Skin of body (tissue), 1 donor: ENCODE measurements at regions not wholly inside any gene's neighbourhood (a gene's known extent, or its start where the extent isn't known, plus 50 kb on each side); places are given as distances from the start of the nearest gene placed in this dataset.

Source experiments
- DNase-seq: peaks from one replicate; lab custom pipeline; 2025; lab: John Stamatoyannopoulos, UW

- no peak for DNase-seq
These were observed 184.6 kb upstream of the EGLN3 start for GRCh38 chr14:34135492-34135891.

GRCh38 chr14:34134484-34134883 lies 183.6 kb upstream of the EGLN3 start:
- no peak for DNase-seq

GRCh38 chr14:34129927-34130552 lies 179.2 kb upstream of the EGLN3 start:
- DNase-seq: no peak

- no peak for DNase-seq
These were observed 177.8 kb upstream of the EGLN3 start for GRCh38 chr14:34128665-34129064.

DNA sequence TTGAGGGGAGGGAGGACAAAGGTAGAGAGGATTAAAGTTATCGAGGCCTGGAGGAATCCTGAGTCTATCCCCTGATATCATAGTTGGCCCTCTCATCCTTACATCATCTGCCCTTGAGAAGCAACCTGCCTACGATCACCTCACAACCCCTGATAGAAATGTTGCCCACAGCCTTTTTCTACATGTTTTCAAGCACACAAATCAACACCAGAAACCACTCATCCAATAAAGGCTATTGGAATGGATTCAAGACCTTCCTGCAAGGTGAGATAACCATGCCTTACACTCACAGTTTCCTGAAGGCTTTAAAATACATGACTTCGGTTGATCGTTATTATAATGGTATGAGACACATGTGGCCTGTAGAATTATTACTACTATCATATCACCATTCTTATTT lies 175.7 kb upstream of the EGLN3 start:
- no peak for DNase-seq

GRCh38 chr14:34124585-34124984 lies 173.7 kb upstream of the EGLN3 start:
- no peak for DNase-seq

GRCh38 chr14:34122650-34123049 lies 171.8 kb upstream of the EGLN3 start:
- DNase-seq: no peak

DNA sequence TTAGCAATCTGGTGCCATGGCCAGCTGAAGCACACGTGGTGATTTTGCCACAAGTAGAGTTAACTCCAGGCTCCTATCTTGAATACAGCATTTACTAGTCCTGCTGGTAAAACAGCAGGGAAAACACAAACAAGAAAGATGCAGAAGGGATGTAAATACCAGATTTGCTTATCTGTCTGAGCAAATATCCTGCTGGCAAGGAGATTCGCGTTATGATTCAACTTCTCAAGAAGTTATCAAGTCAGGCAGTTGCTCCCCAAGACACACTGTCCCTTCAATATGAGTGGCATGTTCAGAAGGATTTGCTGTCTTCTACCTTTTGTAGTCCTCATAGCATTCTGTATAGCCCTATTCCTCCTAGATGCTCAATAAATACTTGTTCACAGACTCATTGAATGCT lies 171.2 kb upstream of the EGLN3 start:
- no peak for DNase-seq

GRCh38 chr14:34120185-34120977 lies 169.5 kb upstream of the EGLN3 start:
- DNase-seq: no peak

- DNase-seq: no peak
These were observed 168.4 kb upstream of the EGLN3 start for GRCh38 chr14:34119107-34119858.

DNA sequence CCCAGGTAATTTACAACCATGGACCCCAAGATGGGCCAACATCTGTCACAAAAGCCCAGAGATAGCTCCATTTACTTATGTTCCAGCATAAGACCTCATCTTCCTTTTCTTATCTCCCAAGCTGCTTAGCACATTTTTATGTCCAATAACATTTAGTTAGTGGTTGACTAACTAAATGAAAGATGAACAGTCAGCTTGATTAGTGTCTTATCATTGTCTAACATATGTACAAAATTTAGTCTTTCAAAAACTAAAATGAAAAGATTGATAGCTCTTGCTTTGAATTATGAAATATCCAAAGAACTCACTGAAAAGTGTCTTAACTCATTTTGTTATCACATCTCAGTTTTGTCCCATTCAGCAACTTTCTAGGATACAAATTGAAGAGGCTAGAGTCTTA lies 163.1 kb upstream of the EGLN3 start:
- DNase-seq: no peak

- DNase-seq: peak; percentile 40
These were observed 162.2 kb upstream of the EGLN3 start for GRCh38 chr14:34113005-34113511.

DNA sequence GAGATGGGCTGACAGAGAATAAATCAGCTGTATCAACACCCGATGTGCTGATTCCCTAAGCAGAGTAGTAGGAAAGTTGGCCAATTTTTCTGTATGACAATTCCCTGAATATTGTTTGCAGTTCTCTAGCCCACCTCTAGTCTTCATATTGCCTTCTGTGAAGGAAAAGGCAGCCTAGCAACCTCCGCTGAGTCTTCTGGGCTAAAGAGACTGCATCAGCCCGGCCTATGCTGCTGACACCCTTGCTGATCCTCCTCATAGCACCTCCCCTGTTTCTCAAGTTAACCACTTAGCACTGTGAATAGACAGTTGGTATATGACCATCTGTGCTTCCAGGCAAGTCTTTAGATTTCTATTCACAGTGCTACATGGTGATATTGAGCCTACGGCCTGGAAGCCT lies 161.1 kb upstream of the EGLN3 start:
- no peak for DNase-seq

DNA sequence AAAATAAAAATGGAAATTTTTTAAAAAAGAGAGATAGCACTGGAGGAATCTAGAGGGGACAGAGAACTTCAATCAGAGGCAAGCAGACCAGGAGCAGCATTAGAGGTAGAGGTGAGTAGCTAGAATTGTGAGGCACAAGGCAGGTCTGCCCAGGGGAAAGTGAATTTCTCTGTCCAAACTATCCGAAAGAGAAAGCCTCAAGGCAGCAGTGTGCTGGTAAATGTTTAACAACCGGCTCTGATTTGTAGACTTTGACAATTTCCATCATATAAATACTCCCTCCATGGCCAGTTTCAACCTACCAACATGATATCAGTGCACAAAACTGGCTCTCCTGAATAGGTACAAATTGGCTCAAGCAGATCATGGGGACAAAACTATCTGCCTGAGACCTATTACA lies 160.6 kb upstream of the EGLN3 start:
- no peak for DNase-seq

GRCh38 chr14:34110531-34110930 lies 159.7 kb upstream of the EGLN3 start:
- DNase-seq: no peak

DNA sequence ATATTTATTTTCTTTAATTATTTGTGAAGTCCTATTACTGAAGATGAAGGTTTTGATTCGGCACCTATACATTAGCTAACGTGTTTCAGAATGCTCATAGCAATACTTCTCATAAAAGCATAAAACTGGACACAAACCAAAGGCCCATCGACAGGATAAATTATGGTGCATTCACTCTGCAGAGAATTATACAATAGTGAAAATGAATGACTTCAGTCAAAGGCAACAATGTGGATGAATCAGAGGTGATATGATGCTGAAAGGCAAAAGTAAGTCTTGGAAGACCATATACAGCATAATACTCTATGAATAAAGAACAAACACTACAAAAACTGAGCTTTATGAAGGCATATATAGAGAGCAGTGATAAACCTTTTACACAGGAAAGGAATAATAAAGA lies 156.6 kb upstream of the EGLN3 start:
- no peak for DNase-seq

- no peak for DNase-seq
These were observed 155.4 kb upstream of the EGLN3 start for GRCh38 chr14:34106310-34106709.

GRCh38 chr14:34104489-34105397 lies 153.9 kb upstream of the EGLN3 start:
- no peak for DNase-seq

- DNase-seq: no peak
These were observed 152.3 kb upstream of the EGLN3 start for GRCh38 chr14:34103176-34103575.

- DNase-seq: no peak
These were observed 148.8 kb upstream of the EGLN3 start for GRCh38 chr14:34099635-34100034.

GRCh38 chr14:34098985-34099349 lies 148.1 kb upstream of the EGLN3 start:
- no peak for DNase-seq
